ENCODE measurements at regions not wholly inside any gene's neighbourhood (a gene's known extent, or its start where the extent isn't known, plus 50 kb on each side); places are given as distances from the start of the nearest gene placed in this dataset.

- H3K27me3 ChIP-seq (replicated peaks in 1 of 2; ENCODE audit: control insufficient read depth in 2 of 2, insufficient read depth in 2 of 2, low read length in 1 of 2), result no peaks in the 10 kb centered on the region
- FAIRE-seq (no peak), ATAC-seq (no peak), DNase-seq (ENCODE audit: low read depth, low spot score) (no peak)
- 0% methylated on average over 3 of the region's 3 CpGs for WGBS (ENCODE audit: insufficient coverage, insufficient replicate concordance, low lambda C conversion rate, missing lambda C conversion rate)
- no peak overlapping the region for H3K27ac ChIP-seq (ENCODE audit: control insufficient read depth, insufficient read depth)
- H2AFZ ChIP-seq (ENCODE audit: control insufficient read depth, low read depth, low read length), result no peak overlapping the region
- no peaks in the 10 kb centered on the region for H3K9me3 ChIP-seq (replicated peaks; ENCODE audit: control insufficient read depth, insufficient read depth, low read length)
- no peak overlapping the region for H3K4me3 ChIP-seq
- CTCF ChIA-PET, result interaction anchor here (0.7 kb wide), 1 partner anchor 15 kb away, joined by 3 read pairs; no protein-coding TSS in a partner anchor
- POLR2A ChIA-PET, result interaction anchor here (0.6 kb wide), 1 partner anchor 128 kb away, joined by 3 read pairs; no protein-coding TSS in a partner anchor
- H4K20me1 ChIP-seq (ENCODE audit: control insufficient read depth, insufficient read depth), result no peaks in the 10 kb centered on the region
- TF ChIP-seq MAX (IDR thresholded peaks at IDR 0.05; ENCODE audit: low read depth, low read length) (no peak), MYC (IDR thresholded peaks at IDR 0.05; ENCODE audit: insufficient read depth, insufficient read length, insufficient replicate concordance, low read length, severe bottlenecking) (no peak), SMAD1 (IDR thresholded peaks at IDR 0.05; ENCODE audit: low read depth, partially characterized antibody) (no peak), POLR2AphosphoS2 (IDR thresholded peaks at IDR 0.05; ENCODE audit: low read depth, low read length) (no peak), HCFC1 (IDR thresholded peaks at IDR 0.05; ENCODE audit: low read length) (no peak), ZNF274 (IDR thresholded peaks at IDR 0.05; ENCODE audit: insufficient read depth, insufficient read length) (no peak), EED (IDR thresholded peaks at IDR 0.05; ENCODE audit: low read depth) (no peak), ZNF207 (IDR thresholded peaks at IDR 0.05; ENCODE audit: borderline replicate concordance) (no peak), ZNF384 (IDR thresholded peaks at IDR 0.05; ENCODE audit: borderline replicate concordance, low read depth, low read length) (no peak), NKRF (conservative IDR thresholded peaks at IDR 0.05) (no peak)
- H3K9ac ChIP-seq (ENCODE audit: control insufficient read depth, insufficient read depth, low read length), result no peak overlapping the region
- RAD21 ChIA-PET (ENCODE audit: unreplicated experiment), result no interaction called here
- intact Hi-C loops (cut with micrococcal nuclease; ENCODE audit: unreplicated experiment), result no loop called here
- H3K4me2 ChIP-seq (ENCODE audit: control insufficient read depth, insufficient read depth), result no peak overlapping the region
- no peaks in the 10 kb centered on the region for H3K79me2 ChIP-seq (ENCODE audit: control insufficient read depth, insufficient read depth, low read length)
- no TSS peak for BruUV-seq (replicated peaks)
- no peaks in the 10 kb centered on the region for H3K36me3 ChIP-seq (ENCODE audit: control insufficient read depth in 2 of 2, insufficient read depth in 2 of 2, low read length in 1 of 2)
- SMC1A ChIA-PET (ENCODE audit: uncharacterized antibody, unreplicated experiment), result interaction anchor here (1.5 kb wide), 1 partner anchor 10 kb away, joined by 4 read pairs; no protein-coding TSS in a partner anchor
- no peaks in the 10 kb centered on the region for H3K4me1 ChIP-seq (ENCODE audit: control insufficient read depth, insufficient read depth, low read length)
- in situ Hi-C loops (cut with MboI), result no loop called here
Observed at GRCh38 chr7:84845971-84846370, 340.9 kb downstream of the SEMA3D start.

Measured in GM12878 (cell line).